ENCODE measurements at regions not wholly inside any gene's neighbourhood (a gene's known extent, or its start where the extent isn't known, plus 50 kb on each side); places are given as distances from the start of the nearest gene placed in this dataset.

- CTCF ChIA-PET: no interaction called here
- POLR2A ChIA-PET: no interaction called here
- DNase-seq (ENCODE audit: low read depth, low spot score): no peak
- no peak for TF ChIP-seq CTCF (IDR thresholded peaks at IDR 0.05; ENCODE audit: insufficient read depth, low read length, missing control alignments)
- H3K4me3 ChIP-seq (ENCODE audit: low read depth, low read length): no peak overlapping the region
Observed at GRCh38 chr14:94907626-94908261, 137.8 kb upstream of the GSC start.

GRCh38 chr14:94906991-94907587, 137.2 kb upstream of the GSC start:
- ChIA-PET POLR2A (no interaction called here), CTCF (no interaction called here)
- no peak overlapping the region for H3K4me3 ChIP-seq (ENCODE audit: low read depth, low read length)
- TF ChIP-seq CTCF (IDR thresholded peaks at IDR 0.05; ENCODE audit: insufficient read depth, low read length, missing control alignments): no peak
- DNase-seq (ENCODE audit: low read depth, low spot score): no peak

GRCh38 chr14:94906577-94906976, 136.7 kb upstream of the GSC start:
- CTCF ChIA-PET: no interaction called here
- POLR2A ChIA-PET: no interaction called here
- no peak for DNase-seq (ENCODE audit: low read depth, low spot score)
- TF ChIP-seq CTCF (IDR thresholded peaks at IDR 0.05; ENCODE audit: insufficient read depth, low read length, missing control alignments): no peak
- H3K4me3 ChIP-seq (ENCODE audit: low read depth, low read length): no peak overlapping the region

- H3K4me3 ChIP-seq (ENCODE audit: low read depth, low read length): no peak overlapping the region
- CTCF ChIA-PET: no interaction called here
- POLR2A ChIA-PET: no interaction called here
- peak; percentile 46 for DNase-seq (ENCODE audit: low read depth, low spot score)
- TF ChIP-seq CTCF (IDR thresholded peaks at IDR 0.05; ENCODE audit: insufficient read depth, low read length, missing control alignments): no peak
Observed at GRCh38 chr14:94904636-94905035, 134.7 kb upstream of the GSC start.

GRCh38 chr14:94903883-94904282, 134.0 kb upstream of the GSC start:
- DNase-seq (ENCODE audit: low read depth, low spot score): no peak
- ChIA-PET CTCF (interaction anchor here (1.5 kb wide), 1 partner anchor 11 kb away, joined by 3 read pairs; no protein-coding TSS in a partner anchor), POLR2A (no interaction called here)
- TF ChIP-seq CTCF (IDR thresholded peaks at IDR 0.05; ENCODE audit: insufficient read depth, low read length, missing control alignments): no peak
- H3K4me3 ChIP-seq (ENCODE audit: low read depth, low read length): no peak overlapping the region

- DNase-seq (ENCODE audit: low read depth, low spot score): no peak
- no peak for TF ChIP-seq CTCF (IDR thresholded peaks at IDR 0.05; ENCODE audit: insufficient read depth, low read length, missing control alignments)
- H3K4me3 ChIP-seq (ENCODE audit: low read depth, low read length): no peak overlapping the region
- ChIA-PET POLR2A (no interaction called here), CTCF (interaction anchor here (1.5 kb wide), 1 partner anchor 12 kb away, joined by 3 read pairs; no protein-coding TSS in a partner anchor)
Observed at GRCh38 chr14:94903338-94903737, 133.4 kb upstream of the GSC start.
